Muscle of arm (tissue), 1 donor: ENCODE measurements at regions not wholly inside any gene's neighbourhood (a gene's known extent, or its start where the extent isn't known, plus 50 kb on each side); places are given as distances from the start of the nearest gene placed in this dataset.

ENCODE experiments used
- DNase-seq: peaks from one replicate; pipeline ENCODE4 v3.0.0-alpha.2; 2013

DNA sequence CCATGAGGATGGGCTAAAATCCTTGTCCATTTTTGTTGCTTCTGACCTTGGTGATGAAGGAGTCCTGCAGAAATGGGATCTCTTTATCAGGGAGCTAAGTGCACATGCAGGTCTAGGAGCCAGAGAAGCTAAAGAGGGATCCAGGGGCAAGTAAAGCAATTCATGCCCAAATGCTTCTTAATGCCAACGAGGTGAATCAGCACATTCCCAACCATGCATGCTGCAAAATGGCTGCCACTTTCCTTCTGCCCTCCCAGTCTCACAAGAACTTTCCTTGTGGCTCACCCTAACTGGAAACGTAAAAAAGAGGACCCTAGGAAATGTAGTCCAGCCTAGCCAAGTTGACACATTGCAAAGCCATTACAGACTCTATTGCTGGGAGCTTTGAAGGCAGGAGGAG is 298.4 kb downstream of the MAFB start:
- DNase-seq: no peak

DNA sequence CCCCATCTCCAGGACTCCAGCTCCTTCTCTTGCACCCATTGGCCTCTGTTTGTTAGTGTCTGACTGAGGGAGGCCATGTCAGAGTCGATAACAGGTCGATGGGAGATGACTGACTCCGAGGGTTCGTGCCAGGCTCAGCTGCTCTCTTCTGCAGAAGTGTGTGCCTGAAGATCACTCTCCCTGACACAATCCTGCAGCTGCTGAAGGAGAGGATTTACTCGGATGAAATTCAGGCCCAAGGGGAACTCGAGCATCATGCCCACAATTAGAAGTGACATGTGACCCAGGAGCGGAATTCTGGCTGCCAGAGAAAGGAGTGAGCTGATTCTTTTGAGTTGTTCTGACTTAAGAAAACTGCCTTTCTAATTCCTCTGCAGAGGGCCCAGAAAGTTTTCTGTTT is 318.2 kb downstream of the MAFB start:
- no peak for DNase-seq

DNA sequence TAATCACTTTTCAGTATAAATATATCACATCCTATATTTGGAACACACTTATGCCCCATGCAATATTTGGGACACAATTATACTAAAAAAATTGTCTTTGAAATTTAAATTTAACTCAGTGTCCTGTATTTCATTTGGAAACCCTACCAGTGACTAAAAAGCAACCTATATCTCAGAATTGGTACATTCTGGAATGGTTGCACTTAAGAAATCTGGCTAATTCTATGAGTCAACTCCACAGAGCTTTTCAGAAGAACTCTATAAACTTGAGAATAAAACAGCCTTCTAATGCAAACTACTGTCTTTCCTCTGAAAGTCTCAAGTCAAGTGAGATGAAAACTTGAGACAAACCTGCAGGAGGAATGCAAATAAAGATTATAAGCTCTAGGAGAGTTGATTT is 320.2 kb downstream of the MAFB start:
- DNase-seq: no peak

DNA sequence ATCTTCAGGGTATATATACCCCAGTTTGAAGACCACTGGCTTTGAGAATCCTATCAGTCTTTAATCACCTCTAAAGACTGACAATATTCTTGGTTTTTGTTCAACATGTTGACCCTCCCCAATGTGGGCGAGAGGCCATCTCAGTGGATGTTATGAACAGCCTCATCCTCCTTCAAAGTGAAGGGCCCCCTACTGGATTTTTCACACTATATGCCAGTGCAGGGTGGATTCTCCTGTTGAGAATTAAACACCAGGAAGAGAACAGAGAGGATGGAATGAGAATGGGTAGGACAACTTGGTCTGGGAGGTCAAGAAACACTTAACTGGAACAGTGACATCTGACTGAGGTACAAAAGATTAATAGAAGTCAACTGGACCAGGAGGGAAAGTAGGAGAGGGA is 327.1 kb downstream of the MAFB start:
- no peak for DNase-seq

DNA sequence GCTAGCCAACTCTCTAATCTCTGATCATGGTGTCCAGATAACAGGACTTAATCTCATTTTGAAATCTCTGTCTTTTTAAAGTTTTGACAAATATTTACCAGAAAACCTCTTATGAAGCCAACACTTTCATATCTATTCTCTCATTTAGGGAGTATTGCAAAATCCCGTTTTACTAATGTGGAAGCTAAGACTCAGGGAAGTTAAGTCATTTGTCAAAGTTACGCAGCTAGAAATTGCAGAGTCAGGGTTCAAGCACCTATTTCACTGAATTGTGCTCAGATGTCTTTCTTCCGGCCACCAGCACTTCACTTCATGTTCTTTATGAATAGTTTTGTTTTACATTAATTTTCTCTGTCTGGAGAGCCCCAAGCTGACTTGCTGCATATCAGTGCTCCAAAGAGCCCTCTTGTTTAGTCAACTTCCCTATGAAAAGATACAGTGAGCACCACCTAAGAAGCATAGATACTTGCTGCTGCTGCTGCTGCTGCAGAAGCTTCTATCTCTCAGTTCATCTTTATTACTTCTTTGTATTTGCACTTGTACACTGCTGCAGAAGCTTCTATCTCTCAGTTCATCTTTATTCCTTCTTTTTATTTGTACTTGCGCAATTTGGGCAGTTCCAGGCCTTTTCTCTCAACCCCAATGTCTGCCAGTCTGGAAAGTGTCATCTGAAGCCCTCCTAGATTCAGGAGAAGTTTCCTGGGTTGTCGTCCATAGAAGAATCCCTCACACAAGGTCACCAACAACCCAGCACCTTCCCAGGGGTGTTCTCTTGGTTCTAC is 329.7 kb downstream of the MAFB start:
- no peak for DNase-seq

DNA sequence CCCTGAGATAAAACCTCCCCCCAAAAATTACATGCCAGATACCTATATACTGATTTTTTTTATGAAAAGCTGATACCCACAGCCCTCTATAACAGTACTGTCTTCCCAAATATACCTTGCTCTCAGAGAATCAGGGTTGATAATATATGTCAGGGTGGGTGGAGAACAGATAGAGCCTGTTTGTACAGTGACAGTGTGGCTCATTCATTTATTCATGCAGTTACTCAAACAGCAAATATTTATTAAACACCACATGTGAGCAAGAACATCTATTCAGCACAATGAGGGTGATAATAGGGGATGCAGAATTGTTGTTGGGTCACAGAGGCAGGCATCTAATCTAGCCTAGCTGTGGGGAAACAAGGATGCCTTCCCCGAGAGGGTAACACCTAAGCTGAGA is 334.2 kb downstream of the MAFB start:
- no peak for DNase-seq

DNA sequence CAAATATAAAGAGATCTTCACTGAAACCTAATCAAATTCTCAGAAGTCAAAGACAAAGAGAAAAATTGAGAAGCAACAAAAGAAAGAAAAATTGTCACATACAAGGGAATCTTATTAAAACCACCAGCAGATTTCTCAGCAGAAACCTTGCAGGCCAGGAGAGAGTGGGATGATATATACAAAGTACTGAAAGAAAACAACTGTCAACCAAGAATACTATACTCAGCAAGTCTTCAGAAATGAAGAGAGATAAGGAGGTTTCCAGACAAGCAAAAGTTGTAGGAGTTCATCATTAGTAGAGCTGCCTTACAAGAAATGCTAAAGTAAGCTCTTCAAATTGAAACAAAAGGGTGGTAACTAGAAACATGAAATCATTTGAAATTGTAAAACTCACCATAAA is 345.6 kb downstream of the MAFB start:
- DNase-seq: no peak

DNA sequence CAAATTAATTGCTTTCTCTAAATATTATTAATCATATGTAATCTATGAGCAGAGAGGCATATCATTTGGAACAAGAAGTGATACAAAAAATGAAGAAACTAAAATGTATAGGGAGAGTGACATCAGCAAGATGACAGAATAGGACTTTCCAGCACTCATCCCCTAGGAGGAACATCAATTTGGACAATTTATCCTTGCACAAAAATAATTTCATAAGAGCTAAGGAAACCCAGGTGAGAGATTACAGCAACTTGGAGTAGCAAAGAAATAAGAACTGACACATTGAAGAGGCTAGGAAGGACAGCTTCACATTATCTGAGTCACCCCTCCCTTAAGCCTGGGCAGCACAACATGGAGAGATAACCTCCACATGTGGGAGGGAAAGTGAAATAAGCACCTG is 347.5 kb downstream of the MAFB start:
- no peak for DNase-seq

DNA sequence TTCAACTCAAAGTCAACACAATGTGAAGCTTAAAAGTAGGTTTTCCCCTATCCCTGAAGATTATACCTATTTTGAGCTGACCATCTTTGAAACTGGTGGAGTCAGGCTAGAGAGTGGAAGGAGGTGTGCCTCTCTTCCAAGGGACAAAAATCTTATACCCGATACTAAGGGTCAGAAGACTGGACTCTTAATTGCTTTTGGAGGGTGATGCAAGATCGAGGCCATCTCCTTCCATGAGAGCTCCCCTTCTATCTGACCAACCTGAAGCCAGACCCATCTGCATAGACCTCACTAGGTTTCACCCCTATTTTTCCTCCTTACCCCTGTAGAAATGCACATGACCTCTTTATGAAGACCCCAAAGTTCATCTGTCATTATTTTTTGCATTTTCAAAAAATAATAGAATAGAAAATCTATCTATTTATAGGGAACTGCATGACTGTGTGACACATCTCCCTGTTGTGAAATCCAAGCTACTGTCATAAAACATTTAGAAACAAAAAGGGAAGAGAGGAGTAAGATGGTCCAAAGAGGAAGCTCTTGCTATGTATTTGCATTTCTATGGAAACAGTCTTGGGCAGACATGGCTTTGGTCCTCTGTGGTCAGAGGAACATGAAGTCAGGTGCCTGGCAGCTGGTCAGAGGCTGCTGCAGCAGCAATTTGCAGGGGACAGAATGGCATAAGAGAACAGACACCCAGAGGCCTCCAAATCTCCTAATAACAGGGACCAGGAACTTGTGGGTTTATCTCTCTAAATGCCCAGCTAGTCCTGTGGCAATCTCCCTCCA is 349.2 kb downstream of the MAFB start:
- peak; percentile 19 for DNase-seq

DNA sequence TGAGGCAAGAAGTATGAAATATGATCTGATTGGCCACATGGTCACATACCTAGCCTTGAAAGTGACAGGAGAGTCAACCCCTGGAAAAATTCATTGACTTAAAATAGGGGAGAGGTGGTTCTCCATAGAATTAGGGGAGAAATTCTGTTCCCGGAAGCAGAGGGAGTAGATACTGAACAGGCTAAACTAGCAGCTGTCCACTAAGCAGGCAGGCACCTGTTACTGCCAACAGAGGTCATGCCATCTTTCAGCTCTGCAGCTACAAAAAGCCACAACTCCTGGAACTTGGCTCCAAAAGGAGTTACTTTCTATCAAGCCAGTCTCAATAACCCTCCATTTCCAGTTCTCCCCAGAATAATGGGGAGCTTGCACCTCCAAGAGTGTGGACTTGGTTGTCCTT is 352.5 kb downstream of the MAFB start:
- no peak for DNase-seq

DNA sequence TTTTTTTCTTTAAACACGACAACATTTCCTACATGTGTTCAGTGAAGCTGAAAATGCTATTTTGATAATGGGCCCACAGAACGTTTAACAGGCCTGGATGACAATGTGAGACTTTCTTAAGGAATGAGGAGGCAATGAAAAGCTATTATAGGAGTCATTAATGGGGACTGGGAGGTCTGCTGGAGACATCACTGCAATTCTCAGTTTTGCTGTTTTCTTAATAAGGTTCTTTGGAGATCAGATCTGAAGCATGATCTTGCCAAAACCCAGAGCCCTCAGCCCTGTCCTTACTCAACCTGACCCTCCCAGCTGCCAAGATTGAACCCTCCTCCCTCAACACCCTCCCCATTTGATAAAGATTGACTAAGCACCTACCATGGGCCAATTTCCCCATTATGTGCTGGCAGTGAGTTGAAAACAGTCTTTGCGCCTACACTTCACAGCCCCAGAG is 353.1 kb downstream of the MAFB start:
- DNase-seq: no peak

DNA sequence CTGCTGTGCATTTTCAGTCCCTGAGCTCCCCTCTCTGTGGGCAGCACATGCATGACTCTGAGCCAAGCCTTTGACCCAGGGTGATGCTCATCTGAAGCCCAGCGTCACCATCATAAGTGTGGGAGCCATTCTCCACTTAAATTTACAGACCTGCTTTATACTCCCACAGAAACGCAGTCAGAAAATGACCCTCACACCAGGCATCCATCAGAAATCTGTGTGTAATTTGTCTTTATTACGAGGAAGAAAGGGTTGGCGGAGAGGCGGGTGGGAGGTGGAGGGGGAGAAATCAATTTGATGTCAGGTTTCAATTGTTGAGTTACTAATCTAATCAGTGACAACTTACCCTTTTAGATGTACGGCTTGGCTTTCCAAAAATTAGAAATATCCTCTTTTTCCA is 353.6 kb downstream of the MAFB start:
- no peak for DNase-seq

DNA sequence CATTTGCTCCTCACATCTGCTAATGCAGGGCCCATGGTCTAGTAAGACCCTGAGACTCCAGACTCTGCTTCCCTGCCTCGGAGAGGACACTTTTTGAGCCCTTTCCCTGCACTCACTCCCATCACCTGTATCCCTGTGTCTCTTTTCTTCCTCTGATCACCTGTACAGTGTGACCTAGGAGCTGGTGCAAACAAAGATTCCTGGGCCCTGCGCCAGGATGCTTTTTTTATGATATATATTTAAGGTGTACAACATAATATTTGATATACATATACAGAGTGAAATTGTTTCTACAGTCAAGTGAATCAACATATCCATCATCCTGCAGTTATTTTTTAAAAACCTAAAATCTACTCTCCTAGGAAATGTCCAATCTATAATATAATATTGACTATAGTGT is 355.4 kb downstream of the MAFB start:
- DNase-seq: no peak

DNA sequence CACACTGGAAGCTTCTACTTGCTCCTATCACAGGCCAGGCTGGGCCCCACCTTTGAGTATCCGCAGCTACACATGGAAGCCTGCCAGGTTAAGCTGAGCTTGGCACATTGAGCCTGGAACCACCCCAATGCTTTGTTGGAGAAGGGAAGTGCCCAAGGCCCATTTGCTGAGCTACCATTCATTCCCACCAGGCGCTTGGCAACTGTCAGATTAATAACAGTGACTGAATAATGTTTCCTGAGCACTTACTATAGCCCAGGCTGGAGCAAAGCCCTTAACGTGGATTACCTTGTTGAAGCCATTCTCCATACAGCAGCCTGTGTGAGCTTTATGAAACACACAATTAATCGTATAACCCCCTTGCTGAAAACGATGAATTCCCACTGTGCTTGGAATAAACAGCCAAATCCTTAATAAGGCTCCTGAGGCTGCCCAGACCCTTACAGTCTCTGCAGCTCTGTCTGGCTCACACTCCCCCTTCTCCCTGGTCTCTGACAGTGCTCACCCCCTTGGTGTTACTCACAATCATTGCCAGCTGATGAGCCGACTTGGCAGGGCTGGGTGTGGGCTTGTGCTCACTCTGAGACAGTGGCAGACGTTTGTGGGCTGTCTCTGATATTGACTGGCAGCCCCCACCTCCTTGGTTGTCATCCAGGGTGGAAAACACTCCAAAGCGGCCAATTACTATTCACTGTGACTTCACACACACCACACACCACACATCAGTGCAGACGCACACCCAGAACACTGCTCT is 357.1 kb downstream of the MAFB start:
- no peak for DNase-seq

DNA sequence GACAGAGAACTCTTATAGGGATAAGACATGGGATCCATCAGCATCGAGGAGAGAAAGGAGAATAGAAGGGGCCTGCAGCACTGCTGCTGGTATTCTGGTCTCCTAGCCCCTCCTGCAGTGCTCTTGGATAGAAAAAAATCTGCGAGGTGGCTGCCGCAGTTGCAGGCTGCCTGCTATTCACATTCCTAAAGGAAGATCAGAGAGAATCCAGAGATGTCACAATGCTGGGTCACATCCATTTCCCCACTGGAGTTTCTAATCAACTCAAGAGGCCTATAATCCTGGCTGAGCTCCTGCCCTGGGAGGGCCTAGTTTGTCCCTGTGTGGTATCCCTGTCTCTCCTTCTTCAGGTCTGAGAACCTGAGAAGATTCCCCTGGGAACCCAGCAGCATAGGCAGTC is 357.8 kb downstream of the MAFB start:
- DNase-seq: no peak

DNA sequence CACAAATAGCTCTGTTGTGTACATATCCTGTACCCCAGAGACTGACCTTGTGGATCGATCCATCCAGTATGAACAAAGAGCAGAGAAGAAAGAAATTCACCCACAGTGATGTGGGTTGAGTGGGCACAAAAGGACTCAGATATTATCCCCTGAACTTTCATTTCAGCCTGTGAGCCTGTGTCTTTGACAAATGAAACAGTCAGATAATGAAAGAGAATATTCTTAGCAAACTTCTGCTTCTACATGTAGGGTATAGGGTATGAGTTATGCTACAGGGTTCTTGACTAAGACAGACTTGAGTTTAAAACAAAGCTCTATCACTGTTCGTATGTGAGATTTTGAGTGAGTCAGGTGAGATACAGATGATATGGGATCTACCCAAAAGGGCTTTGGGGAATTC is 359.7 kb downstream of the MAFB start:
- no peak for DNase-seq

DNA sequence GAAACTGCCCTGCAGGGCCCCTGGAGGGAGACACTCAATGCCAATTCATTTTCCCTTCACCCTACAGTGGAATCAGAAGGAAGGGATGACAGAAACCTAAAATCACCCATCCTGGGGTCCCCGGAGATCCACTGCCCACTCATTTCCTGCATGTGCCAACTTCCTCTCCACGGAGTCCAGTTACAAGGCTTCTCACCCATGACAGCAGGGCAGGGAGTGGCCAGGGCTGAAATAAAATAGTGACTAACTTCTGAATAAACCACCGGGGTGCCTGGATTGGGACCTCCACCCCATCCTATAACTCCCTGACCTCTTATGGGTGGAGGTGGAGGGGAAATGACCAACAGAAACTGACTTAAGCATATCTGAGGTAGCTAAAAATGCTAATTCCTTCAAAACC is 362.3 kb downstream of the MAFB start:
- DNase-seq: no peak

DNA sequence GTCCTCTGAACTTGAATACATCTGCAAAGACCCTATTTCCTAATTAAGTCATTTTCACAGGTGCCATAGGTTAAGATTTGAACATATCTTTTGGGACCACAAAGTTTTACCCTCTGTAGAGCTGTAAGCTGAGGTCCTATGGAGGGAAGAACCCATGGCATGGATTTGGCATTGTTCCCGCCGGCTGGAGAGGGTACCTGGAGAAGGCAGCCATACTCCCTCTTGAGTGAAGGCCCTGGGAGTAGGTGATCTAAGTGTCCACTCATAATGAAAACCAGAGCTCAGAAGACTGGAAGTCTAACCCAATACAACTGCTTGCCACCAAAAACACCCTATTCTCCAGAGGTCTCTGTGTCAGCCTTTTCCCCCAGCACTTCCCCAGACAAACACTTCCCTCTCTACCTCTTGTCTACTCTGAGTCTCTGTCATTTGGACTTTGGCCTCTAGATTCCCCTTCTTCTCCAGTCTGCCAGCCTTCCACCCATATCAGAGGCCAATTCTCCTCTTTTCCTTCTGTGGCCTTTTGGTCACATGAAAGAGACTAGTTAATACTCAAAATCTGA is 363.9 kb downstream of the MAFB start:
- DNase-seq: no peak

DNA sequence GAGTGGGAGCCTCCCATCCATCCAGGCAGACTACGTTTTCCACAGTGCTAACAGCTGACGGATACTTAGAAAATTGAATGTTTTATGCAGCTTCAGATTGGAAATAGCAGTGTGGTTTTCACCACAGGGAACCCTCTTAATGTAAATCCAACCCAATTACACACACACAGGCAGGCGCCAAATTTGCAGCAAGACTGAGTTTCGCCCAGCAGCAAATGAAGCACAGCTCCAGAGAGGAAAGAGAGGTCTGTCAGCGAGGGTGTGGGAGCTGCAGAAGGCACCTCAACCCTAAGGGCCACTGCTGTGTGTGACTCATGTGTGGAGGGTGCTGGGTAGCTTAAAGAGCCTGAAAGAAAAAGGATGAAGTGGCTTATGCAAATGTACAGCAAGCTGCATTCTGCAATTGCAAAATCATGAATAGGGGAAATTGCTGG is 365.7 kb downstream of the MAFB start:
- DNase-seq: no peak

DNA sequence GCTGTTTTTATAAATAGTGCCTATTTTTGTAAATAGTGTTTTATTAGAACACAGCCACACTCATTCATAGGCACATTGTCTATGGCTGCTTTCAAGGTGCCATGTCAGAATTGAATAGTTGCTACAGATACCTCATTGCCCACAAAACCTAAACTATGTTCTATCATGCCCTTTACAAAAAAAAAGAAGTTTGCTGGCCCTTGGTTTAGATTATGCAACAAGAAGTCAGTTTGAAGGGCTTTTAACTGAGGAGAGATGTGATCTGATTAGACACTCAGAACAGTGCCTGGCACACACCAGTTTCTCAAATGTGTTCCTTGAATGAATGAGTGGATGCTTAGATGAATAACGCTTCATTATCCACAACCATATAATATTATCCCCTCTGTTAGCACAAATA is 366.1 kb downstream of the MAFB start:
- DNase-seq: no peak

DNA sequence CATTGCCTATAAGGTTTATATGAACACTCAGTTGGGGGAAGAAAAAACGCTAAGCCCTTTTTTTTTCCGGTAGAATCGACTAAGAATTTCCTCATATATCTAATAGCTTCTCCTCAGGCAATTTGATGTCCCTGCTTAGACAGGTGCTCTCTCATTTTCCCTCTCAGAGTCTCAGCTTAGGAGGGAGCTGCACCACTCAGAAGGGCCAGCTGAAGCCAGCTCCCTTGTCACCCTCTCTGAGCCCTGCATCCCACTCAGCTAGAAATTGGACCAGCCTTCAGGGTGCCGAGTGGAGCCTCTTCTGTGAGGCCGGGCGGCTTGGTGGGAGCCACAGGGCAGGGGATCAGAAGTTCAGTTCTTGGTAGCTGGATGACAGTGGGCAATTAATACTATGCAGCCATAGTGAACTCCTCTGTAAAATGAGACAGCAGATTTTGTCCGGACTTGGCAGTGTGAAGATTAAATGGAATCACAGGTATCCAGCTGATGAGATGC is 368.5 kb downstream of the MAFB start:
- DNase-seq: no peak
